ENCODE measurements at regions not wholly inside any gene's neighbourhood (a gene's known extent, or its start where the extent isn't known, plus 50 kb on each side); places are given as distances from the start of the nearest gene placed in this dataset.

GRCh38 chr4:157791236-157791635 lies 381.6 kb downstream of the GASK1B start:
- TF ChIP-seq GATA1 (IDR thresholded peaks at IDR 0.05; ENCODE audit: low read depth, low read length): no peak
- TF ChIP-seq POLR2A (IDR thresholded peaks at IDR 0.05; ENCODE audit: low read length): no peak

Measured in erythroblast (primary cell).